Suprapubic skin (tissue), 4 donors: ENCODE measurements at regions not wholly inside any gene's neighbourhood (a gene's known extent, or its start where the extent isn't known, plus 50 kb on each side); places are given as distances from the start of the nearest gene placed in this dataset.

Experiments used
- DNase-seq, 2 donors: peaks; one replicate each; pipeline ENCODE4 v3.0.0-alpha.2; 2019; ENCODE audit warnings: low spot score in 2 of 2
- H3K27ac ChIP-seq: fragments of 200-600 bp; sonication (generic); one replicate; pipeline ENCODE4 v1.5.1; 2019
- H3K27me3 ChIP-seq: fragments of 200-600 bp; sonication (generic); one replicate; pipeline ENCODE4 v1.5.1; 2019
- H3K36me3 ChIP-seq: fragments of 200-600 bp; sonication (generic); one replicate; pipeline ENCODE4 v1.5.1; 2019
- H3K4me1 ChIP-seq: fragments of 200-600 bp; sonication (generic); one replicate; pipeline ENCODE4 v1.5.1; 2019
- H3K4me3 ChIP-seq: fragments of 200-600 bp; sonication (generic); one replicate; pipeline ENCODE4 v1.5.1; 2019; ENCODE audit warnings: mild to moderate bottlenecking
- H3K9me3 ChIP-seq: fragments of 200-600 bp; sonication (generic); one replicate; pipeline ENCODE4 v1.5.1; 2019
- CTCF ChIP-seq, 2 donors: fragments of 200-600 bp in 1 of 2; fragments of 450-650 bp in 1 of 2; sonication (generic) in 1 of 2; IDR thresholded peaks; one replicate each; pipeline ENCODE4 v1.5.1; 2016 to 2019; ENCODE audit warnings: antibody characterized with exemption in 2 of 2, mild to moderate bottlenecking in 1 of 2, moderate library complexity in 1 of 2
- EP300 ChIP-seq: sonication (generic); formaldehyde crosslinking; IDR thresholded peaks from one replicate; pipeline ENCODE4 v1.6.1; 2017; ENCODE audit warnings: antibody characterized with exemption
- POLR2A ChIP-seq, 2 donors: fragments of 450-650 bp; IDR thresholded peaks; one replicate each; pipeline ENCODE4 v1.6.1; 2017; ENCODE audit warnings: antibody characterized with exemption in 2 of 2, mild to moderate bottlenecking in 2 of 2, moderate library complexity in 2 of 2
- POLR2AphosphoS5 ChIP-seq, 3 donors: sonication (generic); formaldehyde crosslinking; IDR thresholded peaks; one replicate each; pipeline ENCODE4 v1.6.1; 2017; ENCODE audit warnings: antibody characterized with exemption in 3 of 3
- WGBS: methylation state at CpG from one replicate; pipeline ENCODE4 v1.1.5; 2018; 5-methylcytosine and 5-hydroxymethylcytosine counted together

GRCh38 chr2:219902891-219903552, 275.6 kb downstream of the SLC4A3 start:
- H3K27ac ChIP-seq: no peak overlapping the region
- peaks cover 2% of the 10 kb centered on the region for H3K27me3 ChIP-seq
- 55% methylated on average over 10 of the region's 10 CpGs for WGBS
- no peak overlapping the region for H3K4me3 ChIP-seq
- H3K4me1 ChIP-seq: no peaks in the 10 kb centered on the region
- H3K36me3 ChIP-seq: no peaks in the 10 kb centered on the region
- no peak for TF ChIP-seq CTCF (IDR thresholded peaks at IDR 0.05)
- no peak for TF ChIP-seq EP300
- TF ChIP-seq POLR2A (IDR thresholded peaks at IDR 0.05): no peak
- no peak for TF ChIP-seq POLR2AphosphoS5 (IDR thresholded peaks at IDR 0.05)
- no peak for DNase-seq
- H3K9me3 ChIP-seq: no peaks in the 10 kb centered on the region

GRCh38 chr2:219905640-219906039, 278.2 kb downstream of the SLC4A3 start:
- TF ChIP-seq POLR2AphosphoS5 (IDR thresholded peaks at IDR 0.05) (no peak), CTCF (IDR thresholded peaks at IDR 0.05) (no peak), POLR2A (IDR thresholded peaks at IDR 0.05) (no peak), EP300 (no peak)

GRCh38 chr2:219906114-219907010, 278.9 kb downstream of the SLC4A3 start:
- no peak for DNase-seq
- 61% methylated on average over 7 of the region's 7 CpGs for WGBS
- Histone ChIP-seq H3K4me1 (no peaks in the 10 kb centered on the region), H3K4me3 (no peak overlapping the region), H3K36me3 (no peaks in the 10 kb centered on the region), H3K27ac (no peak overlapping the region), H3K27me3 (peaks cover 2% of the 10 kb centered on the region), H3K9me3 (no peaks in the 10 kb centered on the region)
- TF ChIP-seq POLR2AphosphoS5 (IDR thresholded peaks at IDR 0.05) (no peak), CTCF (IDR thresholded peaks at IDR 0.05) (no peak), POLR2A (IDR thresholded peaks at IDR 0.05) (no peak)

More at GRCh38 chr2:219905640-219906039, 278.2 kb downstream of the SLC4A3 start:
- Histone ChIP-seq H3K9me3 (no peaks in the 10 kb centered on the region), H3K36me3 (no peaks in the 10 kb centered on the region), H3K27ac (no peak overlapping the region), H3K27me3 (peaks cover 2% of the 10 kb centered on the region), H3K4me1 (no peaks in the 10 kb centered on the region), H3K4me3 (no peak overlapping the region)
- WGBS: 92% methylated on average over 2 of the region's 2 CpGs
- DNase-seq: no peak

GRCh38 chr2:219907011-219907365, 279.6 kb downstream of the SLC4A3 start:
- H3K36me3 ChIP-seq: no peaks in the 10 kb centered on the region
- no peaks in the 10 kb centered on the region for H3K9me3 ChIP-seq
- WGBS: 38% methylated on average over 4 of the region's 4 CpGs
- H3K27me3 ChIP-seq: peaks cover 2% of the 10 kb centered on the region
- no peaks in the 10 kb centered on the region for H3K4me1 ChIP-seq
- TF ChIP-seq EP300 (no peak), POLR2AphosphoS5 (IDR thresholded peaks at IDR 0.05) (no peak), CTCF (IDR thresholded peaks at IDR 0.05) (no peak), POLR2A (IDR thresholded peaks at IDR 0.05) (no peak)
- DNase-seq: no peak
- H3K4me3 ChIP-seq: no peak overlapping the region
- H3K27ac ChIP-seq: no peak overlapping the region

- no peak for DNase-seq
- no peak for TF ChIP-seq POLR2A (IDR thresholded peaks at IDR 0.05)
- TF ChIP-seq CTCF (IDR thresholded peaks at IDR 0.05): no peak
- no peak for TF ChIP-seq POLR2AphosphoS5 (IDR thresholded peaks at IDR 0.05)
- no peak for TF ChIP-seq EP300
- no peak overlapping the region for H3K4me3 ChIP-seq
- no peaks in the 10 kb centered on the region for H3K36me3 ChIP-seq
- WGBS: 94% methylated on average over 2 of the region's 2 CpGs
- H3K27ac ChIP-seq: no peak overlapping the region
- no peaks in the 10 kb centered on the region for H3K4me1 ChIP-seq
- H3K9me3 ChIP-seq: no peaks in the 10 kb centered on the region
- peaks cover 2% of the 10 kb centered on the region for H3K27me3 ChIP-seq
These were observed 281.1 kb downstream of the SLC4A3 start for GRCh38 chr2:219908538-219908937.
